Right cardiac atrium (tissue), 5 donors: ENCODE measurements at regions not wholly inside any gene's neighbourhood (a gene's known extent, or its start where the extent isn't known, plus 50 kb on each side); places are given as distances from the start of the nearest gene placed in this dataset.

Experiments
- ATAC-seq, 2 donors: fragments of 200-7000 bp; cut with Tn5 transposase; one replicate each; pipeline versions ENCODE4 v1.8.0 to v1.9.1; 2020; ENCODE audit warnings: moderate library complexity in 2 of 2, mild to moderate bottlenecking in 1 of 2
- DNase-seq, 3 donors: peaks; one replicate each; pipeline ENCODE4 v3.0.0-alpha.2; 2020
- H3K27ac ChIP-seq: one replicate; pipeline ENCODE4 v1.5.1; 2013; ENCODE audit warnings: mild to moderate bottlenecking, low read length, control low read depth, moderate library complexity
- H3K27me3 ChIP-seq: one replicate; pipeline ENCODE4 v1.6.1; 2013; ENCODE audit not compliant: control insufficient read depth, insufficient read depth
- H3K4me1 ChIP-seq: one replicate; pipeline ENCODE4 v1.6.1; 2013; ENCODE audit warnings: low read length; ENCODE audit not compliant: control insufficient read depth, insufficient read depth
- H3K4me3 ChIP-seq: one replicate; pipeline ENCODE4 v1.5.1; 2013; ENCODE audit warnings: low read length, control low read depth
- H3K9me3 ChIP-seq: one replicate; pipeline ENCODE4 v1.6.1; 2013; ENCODE audit warnings: low read length; ENCODE audit not compliant: control insufficient read depth
- WGBS: extraction: QIAGEN DNeasy Blood & Tissue Kit; methylation state at CpG from one replicate; pipeline ENCODE4 v1.1.7; 2013; 5-methylcytosine and 5-hydroxymethylcytosine counted together
- intact Hi-C, 4 donors: fragments of 100-400 bp; cut with DNase I; formaldehyde crosslinking; loops; one replicate each; pipeline versions ENCODE4 v1.11.0 to v1.14.0; 2022 to 2023
- donor health status: healthy with polysubstance abuse.
- donor health status: DM: no; HTN: yes; CAD: no.
- donor health status: DM: no; HTN: no; CAD: no.
- donor health status: DM: no; HTN: yes; CAD: no; lungs with severe emphysema.
- donor health status: DM: yes; HTN: yes; CAD: no.

GRCh38 chr6:118761645-118762044 lies 110.3 kb upstream of the CEP85L start:
- H3K27ac ChIP-seq = no peak overlapping the region
- ATAC-seq = no peak
- intact Hi-C loops = no loop called here
- no peaks in the 10 kb centered on the region for H3K9me3 ChIP-seq
- H3K27me3 ChIP-seq = no peaks in the 10 kb centered on the region
- no peak overlapping the region for H3K4me3 ChIP-seq
- no peak for DNase-seq
- 79% methylated on average over 1 of the region's 1 CpG for WGBS
- no peaks in the 10 kb centered on the region for H3K4me1 ChIP-seq

- Histone ChIP-seq H3K4me3 (no peak overlapping the region), H3K9me3 (no peaks in the 10 kb centered on the region), H3K4me1 (no peaks in the 10 kb centered on the region), H3K27me3 (no peaks in the 10 kb centered on the region), H3K27ac (no peak overlapping the region)
- no peak for ATAC-seq
- DNase-seq = no peak
- intact Hi-C loops = no loop called here
Measured at GRCh38 chr6:118758946-118759345, 107.6 kb upstream of the CEP85L start.

- no peak for ATAC-seq
- 78% methylated on average over 6 of the region's 6 CpGs for WGBS
Measured at GRCh38 chr6:118755941-118756646, 104.7 kb upstream of the CEP85L start.

GRCh38 chr6:118752803-118753202 lies 101.4 kb upstream of the CEP85L start:
- Histone ChIP-seq H3K27me3 (no peaks in the 10 kb centered on the region), H3K4me3 (no peak overlapping the region), H3K9me3 (no peaks in the 10 kb centered on the region), H3K4me1 (no peaks in the 10 kb centered on the region), H3K27ac (no peak overlapping the region)
- ATAC-seq (no peak), DNase-seq (no peak)
- 76% methylated on average over 3 of the region's 3 CpGs for WGBS
- intact Hi-C loops = no loop called here

More at GRCh38 chr6:118755941-118756646, 104.7 kb upstream of the CEP85L start:
- Histone ChIP-seq H3K27me3 (no peaks in the 10 kb centered on the region), H3K4me1 (no peaks in the 10 kb centered on the region), H3K9me3 (no peaks in the 10 kb centered on the region), H3K4me3 (no peak overlapping the region), H3K27ac (no peak overlapping the region)
- intact Hi-C loops = no loop called here
- DNase-seq = no peak

DNA sequence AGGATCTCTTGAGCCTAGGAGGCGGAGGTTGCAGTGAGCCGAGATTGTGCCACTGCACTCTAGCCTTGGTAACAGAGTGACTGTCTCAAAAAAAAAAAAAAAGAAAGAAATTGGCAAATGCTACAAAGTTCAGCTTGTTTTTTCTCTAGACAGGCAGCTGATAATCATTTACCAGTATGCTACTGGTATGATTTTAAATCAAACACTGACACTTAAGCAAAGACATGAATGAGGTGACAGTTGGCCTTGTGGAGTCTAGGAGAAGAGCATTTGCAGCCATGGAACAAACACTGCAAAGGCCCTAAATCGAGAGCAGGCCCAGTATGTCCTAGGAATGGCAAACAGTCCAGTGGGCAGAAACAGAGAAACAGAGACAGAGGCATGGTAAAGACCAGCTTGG lies 99.7 kb upstream of the CEP85L start:
- no peaks in the 10 kb centered on the region for H3K27me3 ChIP-seq
- H3K9me3 ChIP-seq = no peaks in the 10 kb centered on the region
- intact Hi-C loops = no loop called here
- no peak overlapping the region for H3K4me3 ChIP-seq
- ATAC-seq (no peak), DNase-seq (no peak)
- H3K4me1 ChIP-seq = no peaks in the 10 kb centered on the region
- WGBS = 89% methylated on average over 3 of the region's 3 CpGs
- H3K27ac ChIP-seq = no peak overlapping the region

DNA sequence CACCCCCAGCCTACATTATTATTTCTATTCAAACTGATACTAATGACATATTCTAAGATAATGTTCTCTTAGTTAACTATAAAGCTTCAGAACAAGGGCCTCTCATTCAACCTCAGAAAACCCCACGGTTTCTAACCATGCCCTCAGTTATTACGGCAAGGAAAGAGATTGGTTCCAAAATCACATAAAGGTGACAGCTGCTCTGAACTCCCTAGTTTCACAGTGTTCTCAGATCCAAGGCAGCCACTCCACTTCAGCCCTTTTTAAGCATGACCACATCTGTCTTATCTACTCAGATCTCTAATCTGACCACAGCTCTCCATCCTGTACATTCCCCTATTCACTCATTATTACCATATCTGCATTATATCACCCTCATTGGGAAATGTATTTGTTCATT lies 98.8 kb upstream of the CEP85L start:
- Histone ChIP-seq H3K27me3 (no peaks in the 10 kb centered on the region), H3K4me1 (no peaks in the 10 kb centered on the region), H3K9me3 (no peaks in the 10 kb centered on the region), H3K4me3 (no peak overlapping the region), H3K27ac (no peak overlapping the region)
- DNase-seq = no peak
- intact Hi-C loops = no loop called here
- 90% methylated on average over 2 of the region's 2 CpGs for WGBS
- ATAC-seq = no peak

DNA sequence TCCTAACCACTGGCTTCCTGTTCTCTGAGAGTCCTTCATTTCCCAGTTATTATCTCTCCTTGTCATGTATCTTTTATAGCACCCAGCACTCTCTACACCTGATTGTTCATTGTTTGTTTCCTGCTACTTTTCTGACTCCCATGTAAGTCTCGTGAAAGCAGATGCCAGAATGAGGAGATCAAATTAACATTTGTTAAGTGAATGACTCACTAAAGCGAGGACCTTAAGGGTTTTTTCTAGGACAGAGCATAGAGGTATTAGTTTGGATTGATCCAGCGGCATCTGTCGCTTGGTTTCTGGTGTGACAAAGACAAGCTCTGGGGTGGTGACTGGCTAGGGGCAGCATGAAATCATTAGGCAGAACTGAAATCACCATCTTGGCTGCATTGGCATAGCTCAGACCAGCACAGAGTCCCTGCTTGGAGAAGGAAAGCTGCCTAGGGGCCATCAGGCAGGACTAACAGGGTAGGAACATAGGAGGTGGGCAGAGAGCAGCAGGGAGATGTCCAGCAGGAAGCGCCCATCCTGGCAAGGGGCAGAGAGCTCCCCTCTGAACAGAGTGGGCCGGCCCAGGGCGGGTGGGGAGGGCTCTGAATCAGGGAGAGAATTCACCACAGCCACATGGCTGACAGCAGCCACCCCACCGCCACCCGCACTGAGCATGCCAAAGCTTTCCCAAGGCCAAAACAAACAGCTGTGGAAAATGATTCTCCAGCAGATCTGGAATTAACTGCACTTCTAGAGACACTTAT lies 97.1 kb upstream of the CEP85L start:
- ATAC-seq (peak; percentile 42 to 82), DNase-seq (peak in 2 of 3 donors; percentile 37 to 74)
- no peak overlapping the region for H3K27ac ChIP-seq
- intact Hi-C loops = no loop called here
- WGBS = 67% methylated on average over 9 of the region's 9 CpGs
- peaks cover 2% of the 10 kb centered on the region for H3K4me1 ChIP-seq
- H3K27me3 ChIP-seq = no peaks in the 10 kb centered on the region
- H3K4me3 ChIP-seq = no peak overlapping the region
- no peaks in the 10 kb centered on the region for H3K9me3 ChIP-seq

- no peaks in the 10 kb centered on the region for H3K27me3 ChIP-seq
- ATAC-seq (no peak), DNase-seq (no peak)
- no peaks in the 10 kb centered on the region for H3K9me3 ChIP-seq
- H3K4me1 ChIP-seq = peaks cover 2% of the 10 kb centered on the region
- no peak overlapping the region for H3K27ac ChIP-seq
- H3K4me3 ChIP-seq = no peak overlapping the region
- intact Hi-C loops = no loop called here
Measured at GRCh38 chr6:118746825-118747174, 95.4 kb upstream of the CEP85L start.

DNA sequence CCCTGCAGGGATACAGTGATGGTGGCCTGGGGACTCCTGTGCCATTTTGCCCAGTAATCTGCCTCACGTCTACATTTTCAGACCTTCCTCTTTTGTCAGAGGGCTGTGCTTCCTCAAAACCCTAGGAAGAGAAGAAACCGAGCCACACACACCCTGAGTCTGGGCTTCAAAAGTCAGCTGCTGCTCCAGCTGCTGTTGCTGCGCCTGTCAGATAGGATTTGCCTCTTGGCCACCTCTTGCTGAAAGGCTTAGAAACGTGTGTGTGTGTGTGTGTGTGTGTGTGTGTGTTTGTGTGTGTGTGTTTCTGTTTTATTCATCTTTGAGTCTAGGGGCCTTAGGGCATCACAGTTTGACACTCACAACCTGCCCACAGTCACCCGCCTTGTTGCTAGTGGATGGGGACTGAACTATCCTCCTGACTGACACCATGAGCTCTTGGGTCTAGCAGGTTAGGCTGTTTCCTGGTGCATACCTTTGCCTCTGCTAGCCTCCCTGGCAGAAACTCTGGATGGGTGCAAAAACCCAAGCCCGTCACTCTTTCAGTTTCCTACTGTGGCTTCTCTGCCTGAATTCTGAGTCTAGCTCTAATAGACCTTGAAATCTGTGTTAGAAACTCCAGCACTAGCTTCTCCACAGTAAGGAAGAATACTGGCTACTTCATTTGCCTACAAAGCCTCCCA lies 94.9 kb upstream of the CEP85L start:
- peaks cover 2% of the 10 kb centered on the region for H3K4me1 ChIP-seq
- peak in 1 of 3 donors; percentile 55 for DNase-seq
- WGBS = 70% methylated on average over 6 of the region's 6 CpGs
- ATAC-seq = peak; percentile 39 to 55
- no peak overlapping the region for H3K4me3 ChIP-seq
- H3K27ac ChIP-seq = no peak overlapping the region
- intact Hi-C loops = no loop called here
- no peaks in the 10 kb centered on the region for H3K9me3 ChIP-seq
- no peaks in the 10 kb centered on the region for H3K27me3 ChIP-seq

- no peaks in the 10 kb centered on the region for H3K27me3 ChIP-seq
- no peaks in the 10 kb centered on the region for H3K9me3 ChIP-seq
- 92% methylated on average over 7 of the region's 7 CpGs for WGBS
- intact Hi-C loops = no loop called here
- no peak overlapping the region for H3K27ac ChIP-seq
- no peak overlapping the region for H3K4me3 ChIP-seq
- DNase-seq = no peak
- ATAC-seq = no peak
- peaks cover 2% of the 10 kb centered on the region for H3K4me1 ChIP-seq
Measured at GRCh38 chr6:118745156-118745555, 93.8 kb upstream of the CEP85L start.

DNA sequence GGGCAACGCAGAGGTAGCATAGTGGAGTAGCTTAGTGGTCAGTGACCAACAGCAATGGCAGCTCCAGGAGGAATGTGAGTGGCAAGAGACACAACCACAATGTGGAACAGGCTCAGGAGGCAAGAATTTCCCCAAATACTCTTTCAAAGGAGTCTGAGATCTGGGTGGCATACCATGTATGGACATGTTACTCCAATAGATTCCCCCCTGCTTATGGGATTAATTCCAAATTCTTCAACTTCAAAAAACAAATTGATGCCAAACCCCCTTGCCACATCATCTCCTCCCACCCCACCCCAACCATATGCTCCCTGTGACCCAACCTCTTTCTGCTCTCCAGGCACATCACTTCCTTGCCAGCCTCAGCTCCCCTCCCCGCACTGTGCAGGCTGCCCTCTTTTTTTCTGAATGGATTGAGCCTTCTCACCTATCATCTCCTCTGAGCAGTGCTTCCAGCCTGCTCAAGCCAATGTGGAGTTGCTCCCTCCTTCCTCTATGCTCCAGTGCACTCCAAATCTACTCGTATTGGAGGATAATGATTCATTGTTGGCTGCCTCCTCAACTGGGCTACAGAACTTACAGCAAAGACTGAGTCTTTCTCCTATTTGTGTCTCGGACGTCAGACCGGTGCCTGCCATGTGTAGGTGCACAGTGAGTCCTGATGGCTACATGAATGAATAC lies 93.0 kb upstream of the CEP85L start:
- DNase-seq = no peak
- 74% methylated on average over 6 of the region's 6 CpGs for WGBS

More for the DNA sequence above, 93.0 kb upstream of the CEP85L start:
- intact Hi-C loops = no loop called here
- peaks cover 2% of the 10 kb centered on the region for H3K4me1 ChIP-seq
- H3K4me3 ChIP-seq = no peak overlapping the region
- no peaks in the 10 kb centered on the region for H3K9me3 ChIP-seq
- ATAC-seq = no peak
- H3K27ac ChIP-seq = no peak overlapping the region
- no peaks in the 10 kb centered on the region for H3K27me3 ChIP-seq
